DND-41 (cell line): ENCODE measurements at regions not wholly inside any gene's neighbourhood (a gene's known extent, or its start where the extent isn't known, plus 50 kb on each side); places are given as distances from the start of the nearest gene placed in this dataset.

Source experiments
- CTCF ChIP-seq: IDR thresholded peaks from 2 replicates; pipeline ENCODE4 v1.5.1; 2012; ENCODE audit warnings: borderline replicate concordance, low read length, moderate library complexity, mild to moderate bottlenecking; ENCODE audit not compliant: poor library complexity, severe bottlenecking; ENCODE audit errors: extremely low read depth
- EZH2 ChIP-seq: IDR thresholded peaks from 3 replicates; pipeline ENCODE4 v1.6.1; 2012; ENCODE audit warnings: borderline replicate concordance, low read depth, mild to moderate bottlenecking, moderate library complexity, low read length, inconsistent platforms; ENCODE audit not compliant: severe bottlenecking

GRCh38 chr13:68051910-68052309 is 821.8 kb upstream of the PCDH9 start:
- TF ChIP-seq CTCF (no peak), EZH2 (no peak)
